GM23338 (cell line): ENCODE measurements at regions not wholly inside any gene's neighbourhood (a gene's known extent, or its start where the extent isn't known, plus 50 kb on each side); places are given as distances from the start of the nearest gene placed in this dataset.

ENCODE experiments used
- ATAC-seq: fragments of 200-7000 bp; cut with Tn5 transposase; 3 replicates; pipeline ENCODE4 v1.9.1; 2020
- DNase-seq: peaks from one replicate; pipeline ENCODE4 v3.0.0-alpha.2; 2015; ENCODE audit warnings: low spot score
- H2AFZ ChIP-seq: fragments of 200-600 bp; sonication (generic); 2 replicates; pipeline ENCODE4 v1.8.0; 2016; ENCODE audit warnings: antibody characterized with exemption, mild to moderate bottlenecking, moderate library complexity
- H3F3A ChIP-seq: fragments of 200-600 bp; sonication (generic); replicated peaks from 2 replicates; pipeline ENCODE4 v1.8.0; 2017; ENCODE audit warnings: antibody characterized with exemption, mixed run types, low read depth
- H3K27ac ChIP-seq: fragments of 200-600 bp; sonication (generic); 2 replicates; pipeline ENCODE4 v1.6.1; 2016; ENCODE audit warnings: low read depth
- H3K27me3 ChIP-seq: fragments of 200-600 bp; sonication (generic); 2 replicates; pipeline ENCODE4 v1.8.0; 2016; ENCODE audit warnings: mild to moderate bottlenecking, mixed run types, moderate library complexity; ENCODE audit not compliant: insufficient read depth
- H3K36me3 ChIP-seq: fragments of 200-600 bp; sonication (generic); 2 replicates; pipeline ENCODE4 v1.8.0; 2016; ENCODE audit warnings: mild to moderate bottlenecking; ENCODE audit not compliant: insufficient read depth
- H3K4me1 ChIP-seq: fragments of 200-600 bp; sonication (generic); 2 replicates; pipeline ENCODE4 v1.8.0; 2016; ENCODE audit warnings: mild to moderate bottlenecking, moderate library complexity; ENCODE audit not compliant: insufficient read depth
- H3K4me2 ChIP-seq: fragments of 200-600 bp; sonication (generic); 2 replicates; pipeline ENCODE4 v1.7.1; 2017; ENCODE audit warnings: mixed run types
- H3K4me3 ChIP-seq: fragments of 200-600 bp; sonication (generic); 2 replicates; pipeline ENCODE4 v1.6.1; 2016; ENCODE audit warnings: mixed run types
- H3K79me2 ChIP-seq: fragments of 200-600 bp; sonication (generic); replicated peaks from 2 replicates; pipeline ENCODE4 v1.8.0; 2017; ENCODE audit warnings: mild to moderate bottlenecking; ENCODE audit not compliant: insufficient read depth
- H3K9me2 ChIP-seq: fragments of 200-600 bp; sonication (generic); 2 replicates; pipeline ENCODE4 v1.8.0; 2017; ENCODE audit not compliant: insufficient read depth
- H4K20me1 ChIP-seq: fragments of 200-600 bp; sonication (generic); replicated peaks from 2 replicates; pipeline ENCODE4 v1.8.0; 2017; ENCODE audit warnings: mild to moderate bottlenecking; ENCODE audit not compliant: insufficient read depth
- H3K27ac Mint-ChIP-seq: 2 replicates; pipeline ENCODE4 v1.8.0; 2020; ENCODE audit warnings: inconsistent platforms, mild to moderate bottlenecking, moderate library complexity, mixed read lengths
- H3K27me3 Mint-ChIP-seq: 3 replicates; pipeline ENCODE4 v1.8.0; 2022; ENCODE audit warnings: low read depth, mild to moderate bottlenecking, moderate library complexity, mixed read lengths, inconsistent platforms; ENCODE audit not compliant: insufficient read depth, poor library complexity
- H3K36me3 Mint-ChIP-seq: 3 replicates; pipeline ENCODE4 v1.8.0; 2021; ENCODE audit warnings: low read depth, mild to moderate bottlenecking, inconsistent platforms, moderate library complexity, mixed read lengths
- H3K4me1 Mint-ChIP-seq: 3 replicates; pipeline ENCODE4 v1.8.0; 2020; ENCODE audit warnings: mild to moderate bottlenecking, inconsistent platforms, mixed read lengths
- H3K4me3 Mint-ChIP-seq: 3 replicates; pipeline ENCODE4 v1.8.0; 2021; ENCODE audit warnings: moderate library complexity, mild to moderate bottlenecking, inconsistent platforms, mixed read lengths
- H3K9me3 Mint-ChIP-seq: 3 replicates; pipeline ENCODE4 v1.8.0; 2020; ENCODE audit warnings: moderate library complexity, mild to moderate bottlenecking, inconsistent platforms, mixed read lengths
- CREB1 ChIP-seq: fragments of 250-450 bp; sonication (Bioruptor Pico); IDR thresholded peaks from 2 replicates; pipeline ENCODE4 v1.5.0; 2020; ENCODE audit warnings: low read depth, mild to moderate bottlenecking, moderate library complexity
- EZH2 ChIP-seq: fragments of 200-600 bp; sonication (generic); IDR thresholded peaks from one replicate; pipeline ENCODE4 v1.8.0; 2017; ENCODE audit warnings: antibody characterized with exemption, mild to moderate bottlenecking, low read depth; ENCODE audit not compliant: unreplicated experiment
- EZH2phosphoT487 ChIP-seq: fragments of 200-600 bp; sonication (generic); IDR thresholded peaks from one replicate; pipeline ENCODE4 v1.8.1; 2018; ENCODE audit warnings: antibody characterized with exemption; ENCODE audit not compliant: unreplicated experiment
- NANOG ChIP-seq: IDR thresholded peaks from 2 replicates; pipeline ENCODE4 v1.6.1; 2016; ENCODE audit warnings: antibody characterized with exemption, borderline replicate concordance
- STAT1 ChIP-seq: IDR thresholded peaks from one replicate; pipeline ENCODE4 v1.6.1; 2016; ENCODE audit warnings: antibody characterized with exemption; ENCODE audit not compliant: unreplicated experiment
- ZNF114 ChIP-seq: fragments of 250-450 bp; sonication (Bioruptor Pico); IDR thresholded peaks from 2 replicates; pipeline ENCODE4 v1.5.0; 2020; ENCODE audit warnings: mild to moderate bottlenecking, moderate library complexity
- ZNF331 ChIP-seq: fragments of 250-450 bp; sonication (Bioruptor Pico); IDR thresholded peaks from 2 replicates; pipeline ENCODE4 v1.5.0; 2020; ENCODE audit warnings: low read depth, mild to moderate bottlenecking, moderate library complexity
- TF ChIP-seq, protein P1 (sequence below), 2 experiments: fragments of 200-600 bp in 1 of 2; sonication (generic) in 1 of 2; conservative IDR thresholded peaks; 2 replicates each; pipeline versions ENCODE4 v1.5.1 to v1.6.1; 2016 to 2017; ENCODE audit warnings: antibody characterized with exemption in 2 of 2, low read depth in 2 of 2, mild to moderate bottlenecking in 2 of 2, moderate library complexity in 1 of 2
- TF ChIP-seq, protein P2 (sequence below): IDR thresholded peaks from 2 replicates; pipeline ENCODE4 v1.6.1; 2016; ENCODE audit warnings: antibody characterized with exemption
- TF ChIP-seq, protein P3 (sequence below): fragments of 250-450 bp; sonication (Bioruptor Pico); IDR thresholded peaks from 2 replicates; pipeline ENCODE4 v1.5.0; 2020; ENCODE audit warnings: mild to moderate bottlenecking, moderate library complexity

GRCh38 chr2:62432407-62432806, 73.6 kb downstream of the TMEM17 start:
- ATAC-seq = no peak
- H3K4me1 Mint-ChIP-seq = no peaks in the 10 kb centered on the region
- TF ChIP-seq CREB1 = no peak
- TF ChIP-seq, protein P1, sequence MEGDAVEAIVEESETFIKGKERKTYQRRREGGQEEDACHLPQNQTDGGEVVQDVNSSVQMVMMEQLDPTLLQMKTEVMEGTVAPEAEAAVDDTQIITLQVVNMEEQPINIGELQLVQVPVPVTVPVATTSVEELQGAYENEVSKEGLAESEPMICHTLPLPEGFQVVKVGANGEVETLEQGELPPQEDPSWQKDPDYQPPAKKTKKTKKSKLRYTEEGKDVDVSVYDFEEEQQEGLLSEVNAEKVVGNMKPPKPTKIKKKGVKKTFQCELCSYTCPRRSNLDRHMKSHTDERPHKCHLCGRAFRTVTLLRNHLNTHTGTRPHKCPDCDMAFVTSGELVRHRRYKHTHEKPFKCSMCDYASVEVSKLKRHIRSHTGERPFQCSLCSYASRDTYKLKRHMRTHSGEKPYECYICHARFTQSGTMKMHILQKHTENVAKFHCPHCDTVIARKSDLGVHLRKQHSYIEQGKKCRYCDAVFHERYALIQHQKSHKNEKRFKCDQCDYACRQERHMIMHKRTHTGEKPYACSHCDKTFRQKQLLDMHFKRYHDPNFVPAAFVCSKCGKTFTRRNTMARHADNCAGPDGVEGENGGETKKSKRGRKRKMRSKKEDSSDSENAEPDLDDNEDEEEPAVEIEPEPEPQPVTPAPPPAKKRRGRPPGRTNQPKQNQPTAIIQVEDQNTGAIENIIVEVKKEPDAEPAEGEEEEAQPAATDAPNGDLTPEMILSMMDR (conservative IDR thresholded peaks at IDR 0.05; ENCODE audit: low read depth in 2 of 2) = no peak
- TF ChIP-seq EZH2phosphoT487 = no peak
- TF ChIP-seq, protein P2, sequence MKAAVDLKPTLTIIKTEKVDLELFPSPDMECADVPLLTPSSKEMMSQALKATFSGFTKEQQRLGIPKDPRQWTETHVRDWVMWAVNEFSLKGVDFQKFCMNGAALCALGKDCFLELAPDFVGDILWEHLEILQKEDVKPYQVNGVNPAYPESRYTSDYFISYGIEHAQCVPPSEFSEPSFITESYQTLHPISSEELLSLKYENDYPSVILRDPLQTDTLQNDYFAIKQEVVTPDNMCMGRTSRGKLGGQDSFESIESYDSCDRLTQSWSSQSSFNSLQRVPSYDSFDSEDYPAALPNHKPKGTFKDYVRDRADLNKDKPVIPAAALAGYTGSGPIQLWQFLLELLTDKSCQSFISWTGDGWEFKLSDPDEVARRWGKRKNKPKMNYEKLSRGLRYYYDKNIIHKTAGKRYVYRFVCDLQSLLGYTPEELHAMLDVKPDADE = no peak
- TF ChIP-seq ZNF114 (CRISPR knock-in tag) = no peak

GRCh38 chr2:62431512-62431911, 74.5 kb downstream of the TMEM17 start:
- H3K9me3 Mint-ChIP-seq = peaks cover 3% of the 10 kb centered on the region; the same call in 1 of the 3 replicates
- Histone ChIP-seq H2AFZ (no peak overlapping the region), H3K4me3 (no peak overlapping the region), H3F3A (no peaks in the 10 kb centered on the region), H3K4me1 (no peaks in the 10 kb centered on the region), H3K79me2 (no peaks in the 10 kb centered on the region), H3K27me3 (no peaks in the 10 kb centered on the region), H3K9me2 (no peaks in the 10 kb centered on the region), H3K36me3 (no peaks in the 10 kb centered on the region), H3K27ac (no peak overlapping the region), H4K20me1 (no peaks in the 10 kb centered on the region), H3K4me2 (no peak overlapping the region)
- no peak overlapping the region for H3K4me3 Mint-ChIP-seq
- H3K27me3 Mint-ChIP-seq = peaks cover 4% of the 10 kb centered on the region
- DNase-seq = no peak
- H3K27ac Mint-ChIP-seq = no peak overlapping the region
- no peaks in the 10 kb centered on the region; the same call in 2 of the 3 replicates for H3K36me3 Mint-ChIP-seq
- H3K4me1 Mint-ChIP-seq = no peaks in the 10 kb centered on the region
- no peak for ATAC-seq
- TF ChIP-seq EZH2 (no peak), NANOG (no peak), STAT1 (no peak), EZH2phosphoT487 (no peak), ZNF331 (CRISPR knock-in tag) (no peak), CREB1 (no peak)
- TF ChIP-seq, protein P2 = no peak
- TF ChIP-seq, protein P3, sequence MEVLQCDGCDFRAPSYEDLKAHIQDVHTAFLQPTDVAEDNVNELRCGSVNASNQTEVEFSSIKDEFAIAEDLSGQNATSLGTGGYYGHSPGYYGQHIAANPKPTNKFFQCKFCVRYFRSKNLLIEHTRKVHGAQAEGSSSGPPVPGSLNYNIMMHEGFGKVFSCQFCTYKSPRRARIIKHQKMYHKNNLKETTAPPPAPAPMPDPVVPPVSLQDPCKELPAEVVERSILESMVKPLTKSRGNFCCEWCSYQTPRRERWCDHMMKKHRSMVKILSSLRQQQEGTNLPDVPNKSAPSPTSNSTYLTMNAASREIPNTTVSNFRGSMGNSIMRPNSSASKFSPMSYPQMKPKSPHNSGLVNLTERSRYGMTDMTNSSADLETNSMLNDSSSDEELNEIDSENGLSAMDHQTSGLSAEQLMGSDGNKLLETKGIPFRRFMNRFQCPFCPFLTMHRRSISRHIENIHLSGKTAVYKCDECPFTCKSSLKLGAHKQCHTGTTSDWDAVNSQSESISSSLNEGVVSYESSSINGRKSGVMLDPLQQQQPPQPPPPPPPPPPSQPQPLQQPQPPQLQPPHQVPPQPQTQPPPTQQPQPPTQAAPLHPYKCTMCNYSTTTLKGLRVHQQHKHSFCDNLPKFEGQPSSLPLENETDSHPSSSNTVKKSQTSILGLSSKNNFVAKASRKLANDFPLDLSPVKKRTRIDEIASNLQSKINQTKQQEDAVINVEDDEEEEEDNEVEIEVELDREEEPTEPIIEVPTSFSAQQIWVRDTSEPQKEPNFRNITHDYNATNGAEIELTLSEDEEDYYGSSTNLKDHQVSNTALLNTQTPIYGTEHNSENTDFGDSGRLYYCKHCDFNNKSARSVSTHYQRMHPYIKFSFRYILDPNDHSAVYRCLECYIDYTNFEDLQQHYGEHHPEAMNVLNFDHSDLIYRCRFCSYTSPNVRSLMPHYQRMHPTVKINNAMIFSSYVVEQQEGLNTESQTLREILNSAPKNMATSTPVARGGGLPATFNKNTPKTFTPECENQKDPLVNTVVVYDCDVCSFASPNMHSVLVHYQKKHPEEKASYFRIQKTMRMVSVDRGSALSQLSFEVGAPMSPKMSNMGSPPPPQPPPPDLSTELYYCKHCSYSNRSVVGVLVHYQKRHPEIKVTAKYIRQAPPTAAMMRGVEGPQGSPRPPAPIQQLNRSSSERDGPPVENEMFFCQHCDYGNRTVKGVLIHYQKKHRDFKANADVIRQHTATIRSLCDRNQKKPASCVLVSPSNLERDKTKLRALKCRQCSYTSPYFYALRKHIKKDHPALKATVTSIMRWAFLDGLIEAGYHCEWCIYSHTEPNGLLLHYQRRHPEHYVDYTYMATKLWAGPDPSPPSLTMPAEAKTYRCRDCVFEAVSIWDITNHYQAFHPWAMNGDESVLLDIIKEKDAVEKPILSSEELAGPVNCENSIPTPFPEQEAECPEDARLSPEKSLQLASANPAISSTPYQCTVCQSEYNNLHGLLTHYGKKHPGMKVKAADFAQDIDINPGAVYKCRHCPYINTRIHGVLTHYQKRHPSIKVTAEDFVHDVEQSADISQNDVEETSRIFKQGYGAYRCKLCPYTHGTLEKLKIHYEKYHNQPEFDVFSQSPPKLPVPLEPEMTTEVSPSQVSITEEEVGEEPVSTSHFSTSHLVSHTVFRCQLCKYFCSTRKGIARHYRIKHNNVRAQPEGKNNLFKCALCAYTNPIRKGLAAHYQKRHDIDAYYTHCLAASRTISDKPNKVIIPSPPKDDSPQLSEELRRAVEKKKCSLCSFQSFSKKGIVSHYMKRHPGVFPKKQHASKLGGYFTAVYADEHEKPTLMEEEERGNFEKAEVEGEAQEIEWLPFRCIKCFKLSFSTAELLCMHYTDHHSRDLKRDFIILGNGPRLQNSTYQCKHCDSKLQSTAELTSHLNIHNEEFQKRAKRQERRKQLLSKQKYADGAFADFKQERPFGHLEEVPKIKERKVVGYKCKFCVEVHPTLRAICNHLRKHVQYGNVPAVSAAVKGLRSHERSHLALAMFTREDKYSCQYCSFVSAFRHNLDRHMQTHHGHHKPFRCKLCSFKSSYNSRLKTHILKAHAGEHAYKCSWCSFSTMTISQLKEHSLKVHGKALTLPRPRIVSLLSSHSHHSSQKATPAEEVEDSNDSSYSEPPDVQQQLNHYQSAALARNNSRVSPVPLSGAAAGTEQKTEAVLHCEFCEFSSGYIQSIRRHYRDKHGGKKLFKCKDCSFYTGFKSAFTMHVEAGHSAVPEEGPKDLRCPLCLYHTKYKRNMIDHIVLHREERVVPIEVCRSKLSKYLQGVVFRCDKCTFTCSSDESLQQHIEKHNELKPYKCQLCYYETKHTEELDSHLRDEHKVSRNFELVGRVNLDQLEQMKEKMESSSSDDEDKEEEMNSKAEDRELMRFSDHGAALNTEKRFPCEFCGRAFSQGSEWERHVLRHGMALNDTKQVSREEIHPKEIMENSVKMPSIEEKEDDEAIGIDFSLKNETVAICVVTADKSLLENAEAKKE (CRISPR knock-in tag) = no peak

More at GRCh38 chr2:62432407-62432806, 73.6 kb downstream of the TMEM17 start:
- Mint-ChIP-seq H3K4me3 (no peak overlapping the region), H3K27ac (no peak overlapping the region), H3K36me3 (no peaks in the 10 kb centered on the region; the same call in 2 of the 3 replicates), H3K27me3 (peaks cover 6% of the 10 kb centered on the region), H3K9me3 (peaks cover 3% of the 10 kb centered on the region; the same call in 1 of the 3 replicates)
- H4K20me1 ChIP-seq = no peaks in the 10 kb centered on the region
- no peak overlapping the region for H3K4me3 ChIP-seq
- no peaks in the 10 kb centered on the region for H3K79me2 ChIP-seq
- no peaks in the 10 kb centered on the region for H3K36me3 ChIP-seq
- no peaks in the 10 kb centered on the region for H3K27me3 ChIP-seq
- no peaks in the 10 kb centered on the region for H3K4me1 ChIP-seq
- no peak overlapping the region for H2AFZ ChIP-seq
- no peaks in the 10 kb centered on the region for H3K9me2 ChIP-seq
- DNase-seq = no peak
- no peak overlapping the region for H3K4me2 ChIP-seq
- H3F3A ChIP-seq = no peaks in the 10 kb centered on the region
- no peak overlapping the region for H3K27ac ChIP-seq
